ENCODE measurements at regions not wholly inside any gene's neighbourhood (a gene's known extent, or its start where the extent isn't known, plus 50 kb on each side); places are given as distances from the start of the nearest gene placed in this dataset.

GRCh38 chrX:22648281-22648680 lies 351.5 kb upstream of the DDX53 start:
- Mint-ChIP-seq H3K36me3 (no peaks in the 10 kb centered on the region), H3K27ac (no peak overlapping the region), H3K9me3 (no peaks in the 10 kb centered on the region), H3K4me1 (no peaks in the 10 kb centered on the region), H3K4me3 (no peak overlapping the region)
- ATAC-seq = no peak
- DNase-seq (ENCODE audit: low spot score in 2 of 2) = no peak

DNA sequence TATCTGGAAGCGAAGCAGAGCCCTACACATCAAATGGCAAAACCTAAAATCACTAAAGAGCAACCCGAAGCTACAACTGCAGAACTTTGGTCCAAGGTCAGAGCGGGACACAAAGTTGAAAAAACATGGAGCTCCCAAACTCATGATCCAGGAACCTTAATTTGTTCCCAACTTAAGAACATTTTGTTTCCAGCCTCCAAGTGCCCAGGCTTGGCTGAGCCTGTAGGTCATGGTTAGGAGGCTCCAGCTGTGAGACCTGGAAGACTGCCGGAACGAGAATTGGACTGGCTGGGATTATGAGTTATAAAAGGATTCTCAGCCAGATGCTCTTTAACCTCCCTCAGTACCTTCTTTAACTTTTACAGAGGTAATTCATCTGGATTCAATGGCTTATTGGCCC lies 349.1 kb upstream of the DDX53 start:
- no peak overlapping the region for H3K27ac Mint-ChIP-seq
- ATAC-seq (no peak), DNase-seq (ENCODE audit: low spot score in 2 of 2) (no peak)
- no peaks in the 10 kb centered on the region for H3K9me3 Mint-ChIP-seq
- H3K4me3 Mint-ChIP-seq = no peak overlapping the region
- H3K4me1 Mint-ChIP-seq = no peaks in the 10 kb centered on the region
- H3K36me3 Mint-ChIP-seq = no peaks in the 10 kb centered on the region

DNA sequence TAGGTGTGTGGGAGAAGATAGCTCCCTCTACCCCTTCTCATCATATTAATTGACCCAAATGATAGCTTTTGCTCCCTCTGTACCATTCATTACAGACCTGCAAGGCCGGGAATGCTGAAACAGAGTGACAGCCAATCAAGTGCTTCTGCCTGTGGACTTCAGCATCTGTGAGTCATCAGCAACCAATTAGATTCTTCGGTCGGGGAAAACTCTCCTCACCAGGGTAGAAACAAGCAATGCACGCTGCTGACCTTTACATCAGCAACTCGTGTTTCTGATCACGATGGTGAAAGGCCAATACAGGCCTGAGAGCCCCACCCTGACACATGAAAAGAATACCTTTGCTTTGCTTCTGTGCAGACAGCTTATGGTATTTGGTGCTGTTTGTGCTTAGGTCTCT lies 347.2 kb upstream of the DDX53 start:
- no peaks in the 10 kb centered on the region for H3K36me3 Mint-ChIP-seq
- no peak for ATAC-seq

GRCh38 chrX:22660756-22661155 lies 339.0 kb upstream of the DDX53 start:
- no peak overlapping the region for H3K4me3 Mint-ChIP-seq
- no peaks in the 10 kb centered on the region for H3K36me3 Mint-ChIP-seq
- H3K4me1 Mint-ChIP-seq = no peaks in the 10 kb centered on the region
- DNase-seq (ENCODE audit: low spot score in 2 of 2) (no peak), ATAC-seq (no peak)
- H3K9me3 Mint-ChIP-seq = peaks cover 2% of the 10 kb centered on the region
- no peak overlapping the region for H3K27ac Mint-ChIP-seq

More for the DNA sequence above, 347.2 kb upstream of the DDX53 start:
- H3K4me3 Mint-ChIP-seq = no peak overlapping the region
- H3K9me3 Mint-ChIP-seq = no peaks in the 10 kb centered on the region
- no peak for DNase-seq (ENCODE audit: low spot score in 2 of 2)
- no peaks in the 10 kb centered on the region for H3K4me1 Mint-ChIP-seq
- no peak overlapping the region for H3K27ac Mint-ChIP-seq

- Mint-ChIP-seq H3K9me3 (peaks cover 4% of the 10 kb centered on the region), H3K36me3 (no peaks in the 10 kb centered on the region)
- no peak for ATAC-seq
Observed at GRCh38 chrX:22662776-22663175, 337.0 kb upstream of the DDX53 start.

DNA sequence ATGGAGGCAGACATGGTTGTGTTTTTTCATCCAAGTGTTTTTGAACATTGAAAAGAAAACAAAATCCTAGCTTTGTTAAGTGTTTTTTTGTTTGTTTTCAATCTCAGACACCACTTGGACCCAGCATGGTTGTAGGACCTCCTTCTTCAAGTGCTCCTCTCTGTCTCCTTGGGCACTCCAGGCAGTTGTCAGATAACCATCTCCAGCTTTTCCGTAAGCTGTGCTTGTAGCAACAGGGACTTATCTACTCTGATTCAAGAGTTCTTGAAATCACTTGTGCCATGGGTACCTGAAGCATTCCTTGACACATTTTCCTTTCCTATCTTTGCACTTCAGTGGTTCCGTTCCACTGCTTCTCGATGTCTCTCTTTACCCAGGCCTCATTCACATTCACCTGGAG lies 334.9 kb upstream of the DDX53 start:
- no peaks in the 10 kb centered on the region for H3K4me1 Mint-ChIP-seq
- DNase-seq (ENCODE audit: low spot score in 2 of 2) (no peak), ATAC-seq (no peak)

More at GRCh38 chrX:22662776-22663175, 337.0 kb upstream of the DDX53 start:
- H3K27ac Mint-ChIP-seq = no peak overlapping the region
- H3K4me1 Mint-ChIP-seq = no peaks in the 10 kb centered on the region
- no peak overlapping the region for H3K4me3 Mint-ChIP-seq
- DNase-seq (ENCODE audit: low spot score in 2 of 2) = no peak

GRCh38 chrX:22665818-22666217 lies 333.9 kb upstream of the DDX53 start:
- H3K9me3 Mint-ChIP-seq = peaks cover 4% of the 10 kb centered on the region
- no peak overlapping the region for H3K27ac Mint-ChIP-seq
- no peaks in the 10 kb centered on the region for H3K4me1 Mint-ChIP-seq
- DNase-seq (ENCODE audit: low spot score in 2 of 2) (no peak), ATAC-seq (no peak)
- H3K36me3 Mint-ChIP-seq = no peaks in the 10 kb centered on the region
- no peak overlapping the region for H3K4me3 Mint-ChIP-seq

More for the DNA sequence above, 334.9 kb upstream of the DDX53 start:
- no peak overlapping the region for H3K4me3 Mint-ChIP-seq
- H3K9me3 Mint-ChIP-seq = peaks cover 4% of the 10 kb centered on the region
- no peaks in the 10 kb centered on the region for H3K36me3 Mint-ChIP-seq
- H3K27ac Mint-ChIP-seq = no peak overlapping the region

GRCh38 chrX:22666441-22666840 lies 333.3 kb upstream of the DDX53 start:
- DNase-seq (ENCODE audit: low spot score in 2 of 2) = no peak
- Mint-ChIP-seq H3K4me1 (no peaks in the 10 kb centered on the region), H3K4me3 (no peak overlapping the region), H3K9me3 (peaks cover 4% of the 10 kb centered on the region), H3K27ac (no peak overlapping the region), H3K36me3 (no peaks in the 10 kb centered on the region)
- ATAC-seq = no peak

- DNase-seq (ENCODE audit: low spot score in 2 of 2) = no peak
- Mint-ChIP-seq H3K4me1 (no peaks in the 10 kb centered on the region), H3K9me3 (no peaks in the 10 kb centered on the region)
Observed at GRCh38 chrX:22674932-22675331, 324.8 kb upstream of the DDX53 start.

GRCh38 chrX:22686138-22686541 lies 313.6 kb upstream of the DDX53 start:
- no peak overlapping the region for H3K27ac Mint-ChIP-seq
- DNase-seq (ENCODE audit: low spot score in 2 of 2) (no peak), ATAC-seq (no peak)
- no peak overlapping the region for H3K4me3 Mint-ChIP-seq
- H3K4me1 Mint-ChIP-seq = no peaks in the 10 kb centered on the region
- peaks cover 6% of the 10 kb centered on the region for H3K9me3 Mint-ChIP-seq
- H3K36me3 Mint-ChIP-seq = no peaks in the 10 kb centered on the region

More at GRCh38 chrX:22674932-22675331, 324.8 kb upstream of the DDX53 start:
- no peak for ATAC-seq
- H3K36me3 Mint-ChIP-seq = no peaks in the 10 kb centered on the region
- H3K4me3 Mint-ChIP-seq = no peak overlapping the region
- H3K27ac Mint-ChIP-seq = no peak overlapping the region

DNA sequence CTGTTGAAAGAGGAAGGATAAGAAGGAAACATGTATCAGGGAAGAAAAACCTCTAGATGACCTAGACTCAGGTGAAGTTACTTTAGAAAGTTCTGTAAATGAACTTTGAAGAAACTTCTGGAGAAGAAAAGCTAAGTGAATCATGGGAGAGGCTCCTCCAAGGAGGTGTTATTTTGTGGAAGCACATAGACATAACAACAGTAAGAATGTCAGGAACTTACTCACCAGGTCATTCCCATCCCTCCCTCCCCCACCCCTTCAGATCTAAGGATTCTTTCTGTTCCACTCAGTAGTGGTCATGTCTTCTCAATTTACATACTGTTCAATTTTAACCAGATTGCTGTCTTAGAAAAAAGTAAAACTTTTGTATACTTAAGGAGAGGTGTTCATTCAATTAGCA lies 310.5 kb upstream of the DDX53 start:
- DNase-seq (ENCODE audit: low spot score in 2 of 2) (no peak), ATAC-seq (no peak)
- H3K27ac Mint-ChIP-seq = no peak overlapping the region
- no peaks in the 10 kb centered on the region for H3K36me3 Mint-ChIP-seq
- H3K4me3 Mint-ChIP-seq = no peak overlapping the region
- peaks cover 3% of the 10 kb centered on the region for H3K9me3 Mint-ChIP-seq
- H3K4me1 Mint-ChIP-seq = no peaks in the 10 kb centered on the region

DNA sequence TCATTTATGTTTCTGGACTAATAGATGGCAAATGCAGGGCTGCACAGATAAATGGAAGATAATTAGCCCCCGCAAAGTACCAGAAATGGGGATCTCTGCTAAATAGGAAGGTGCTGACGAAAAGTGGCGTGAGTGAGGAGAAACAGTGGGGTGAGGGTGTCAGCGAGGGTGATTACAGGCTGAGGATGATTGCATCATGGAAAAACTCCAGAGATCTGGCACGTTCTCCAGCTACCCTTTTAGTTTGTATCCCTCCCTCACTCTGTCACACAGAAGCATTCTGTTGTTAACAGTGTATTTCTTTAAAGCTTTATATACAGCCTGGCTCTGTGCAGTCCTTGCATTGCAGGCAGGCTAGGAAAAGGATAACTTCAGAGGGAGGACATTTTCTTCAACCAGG lies 309.6 kb upstream of the DDX53 start:
- ATAC-seq (no peak), DNase-seq (ENCODE audit: low spot score in 2 of 2) (no peak)
- H3K36me3 Mint-ChIP-seq = no peaks in the 10 kb centered on the region
- no peak overlapping the region for H3K4me3 Mint-ChIP-seq
- H3K4me1 Mint-ChIP-seq = no peaks in the 10 kb centered on the region
- no peak overlapping the region for H3K27ac Mint-ChIP-seq
- peaks cover 3% of the 10 kb centered on the region for H3K9me3 Mint-ChIP-seq

DNA sequence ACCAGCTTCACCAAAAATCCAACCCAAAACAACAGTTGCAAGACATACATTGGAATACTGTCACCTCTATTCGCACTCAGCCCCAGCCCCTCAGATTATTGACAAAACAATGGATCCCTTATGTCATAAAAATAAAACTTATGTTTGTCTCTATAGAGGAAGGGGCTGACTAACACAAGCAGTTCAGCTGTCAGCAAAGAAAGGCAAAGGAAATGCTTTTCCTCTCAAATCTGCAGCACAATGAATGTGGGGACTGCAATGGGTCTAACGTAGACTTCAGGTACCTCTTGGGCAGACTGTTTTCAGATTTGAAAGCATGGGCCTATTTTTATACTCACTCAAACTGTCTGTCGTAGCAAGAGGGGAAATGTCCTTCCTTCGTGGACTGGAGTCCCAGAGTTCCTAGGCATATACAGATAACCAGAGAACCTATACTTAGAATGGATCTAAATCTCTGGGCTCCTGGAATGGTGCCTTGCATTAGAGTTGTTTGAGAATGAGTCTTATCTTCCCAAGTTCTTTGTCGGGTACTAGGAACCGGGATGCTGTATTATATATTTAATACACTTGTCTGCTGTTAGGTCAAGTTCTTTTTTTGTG lies 307.7 kb upstream of the DDX53 start:
- H3K36me3 Mint-ChIP-seq = no peaks in the 10 kb centered on the region
- peaks cover 3% of the 10 kb centered on the region for H3K9me3 Mint-ChIP-seq
- no peak overlapping the region for H3K27ac Mint-ChIP-seq
- no peaks in the 10 kb centered on the region for H3K4me1 Mint-ChIP-seq
- no peak for DNase-seq (ENCODE audit: low spot score in 2 of 2)
- H3K4me3 Mint-ChIP-seq = no peak overlapping the region
- ATAC-seq = no peak

DNA sequence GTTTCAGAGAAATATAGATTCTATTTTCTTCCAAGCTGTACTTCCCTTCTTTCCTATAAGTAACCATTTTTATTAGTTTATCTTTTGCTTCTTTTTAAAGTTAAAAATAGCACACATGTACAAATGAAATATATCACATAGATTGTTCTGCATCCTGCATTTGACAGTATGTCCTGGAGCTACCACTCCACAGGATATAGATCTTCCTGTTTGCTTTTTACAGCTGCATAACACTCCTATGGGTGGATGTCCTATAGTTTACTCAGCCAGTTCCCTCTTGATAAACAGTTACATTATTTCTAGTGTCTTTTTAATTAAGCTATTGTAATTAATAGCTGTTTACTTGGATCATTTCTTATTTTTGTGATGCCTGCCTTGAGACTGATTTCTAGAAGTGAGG lies 301.6 kb upstream of the DDX53 start:
- no peaks in the 10 kb centered on the region for H3K36me3 Mint-ChIP-seq
- DNase-seq (ENCODE audit: low spot score in 2 of 2) (no peak), ATAC-seq (no peak)
- H3K9me3 Mint-ChIP-seq = no peaks in the 10 kb centered on the region
- H3K4me3 Mint-ChIP-seq = no peak overlapping the region
- no peaks in the 10 kb centered on the region for H3K4me1 Mint-ChIP-seq
- H3K27ac Mint-ChIP-seq = no peak overlapping the region

GRCh38 chrX:22699581-22700091 lies 300.1 kb upstream of the DDX53 start:
- DNase-seq (ENCODE audit: low spot score in 2 of 2) (no peak), ATAC-seq (no peak)
- Mint-ChIP-seq H3K4me3 (no peak overlapping the region), H3K36me3 (no peaks in the 10 kb centered on the region), H3K27ac (no peak overlapping the region), H3K4me1 (no peaks in the 10 kb centered on the region), H3K9me3 (peaks cover 6% of the 10 kb centered on the region)

DNA sequence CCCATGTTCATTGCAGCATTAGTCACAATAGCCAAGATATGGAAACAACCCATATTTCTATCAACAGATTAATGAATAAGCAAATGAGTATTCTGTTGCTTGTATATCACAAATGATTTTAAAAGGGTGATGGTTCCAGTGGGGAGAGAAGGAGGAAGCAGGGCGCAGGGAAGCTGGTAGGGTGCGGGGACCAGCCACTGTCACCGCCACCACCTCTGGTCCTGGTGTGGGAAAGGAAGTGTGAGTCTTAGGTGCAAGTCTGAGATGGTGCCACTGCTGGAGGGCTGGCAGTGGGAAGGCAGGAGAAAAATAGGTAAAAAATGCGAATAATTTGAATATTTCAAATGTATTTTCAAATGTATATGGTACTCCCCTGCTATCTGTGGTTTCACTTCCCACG lies 286.8 kb upstream of the DDX53 start:
- Mint-ChIP-seq H3K36me3 (no peaks in the 10 kb centered on the region), H3K27ac (no peak overlapping the region), H3K4me1 (no peaks in the 10 kb centered on the region), H3K9me3 (peaks cover 6% of the 10 kb centered on the region), H3K4me3 (no peak overlapping the region)
- no peak for DNase-seq (ENCODE audit: low spot score in 2 of 2)
- ATAC-seq = no peak

DNA sequence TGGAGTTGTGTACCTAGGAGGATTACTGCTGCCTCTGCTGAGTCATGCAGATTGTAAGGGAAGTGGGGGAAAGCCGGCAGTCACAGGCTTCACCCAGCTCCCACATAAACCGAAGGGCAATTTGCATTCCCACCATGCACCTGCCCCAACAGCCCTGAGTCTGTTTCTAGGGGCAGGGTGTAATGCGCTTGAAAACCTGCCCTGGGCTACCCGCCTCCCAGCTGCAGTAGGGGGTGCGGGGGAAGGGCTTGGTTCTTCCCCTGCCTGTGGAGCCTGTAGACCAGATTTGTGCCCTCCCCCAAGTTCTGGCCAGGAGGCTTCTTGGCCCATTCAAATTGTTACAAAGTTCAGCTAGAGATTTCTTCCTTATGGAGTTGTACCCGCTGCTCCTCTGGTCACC lies 269.2 kb upstream of the DDX53 start:
- no peaks in the 10 kb centered on the region for H3K36me3 Mint-ChIP-seq
- no peak overlapping the region for H3K4me3 Mint-ChIP-seq
- no peak overlapping the region for H3K27ac Mint-ChIP-seq
- DNase-seq (ENCODE audit: low spot score in 2 of 2) (no peak), ATAC-seq (no peak)
- H3K4me1 Mint-ChIP-seq = no peaks in the 10 kb centered on the region
- peaks cover 5% of the 10 kb centered on the region for H3K9me3 Mint-ChIP-seq
